Transverse colon (tissue), 4 donors: ENCODE measurements at regions not wholly inside any gene's neighbourhood (a gene's known extent, or its start where the extent isn't known, plus 50 kb on each side); places are given as distances from the start of the nearest gene placed in this dataset.

Experiments
- POLR2AphosphoS5 ChIP-seq, 3 donors: sonication (generic); formaldehyde crosslinking; IDR thresholded peaks; one replicate each; pipeline ENCODE4 v1.6.1; 2016; ENCODE audit warnings: antibody characterized with exemption in 3 of 3
- TF ChIP-seq, protein P1 (sequence below), 5 experiments: fragments of 200-600 bp in 3 of 5; fragments of 450-650 bp in 2 of 5; sonication (generic) in 3 of 5; IDR thresholded peaks; 1 replicate in 2 of 5; 2 replicates in 3 of 5; pipeline ENCODE4 v1.5.1; 2016 to 2017; ENCODE audit warnings: antibody characterized with exemption in 5 of 5, inconsistent platforms in 3 of 5, mild to moderate bottlenecking in 2 of 5, moderate library complexity in 1 of 5

DNA sequence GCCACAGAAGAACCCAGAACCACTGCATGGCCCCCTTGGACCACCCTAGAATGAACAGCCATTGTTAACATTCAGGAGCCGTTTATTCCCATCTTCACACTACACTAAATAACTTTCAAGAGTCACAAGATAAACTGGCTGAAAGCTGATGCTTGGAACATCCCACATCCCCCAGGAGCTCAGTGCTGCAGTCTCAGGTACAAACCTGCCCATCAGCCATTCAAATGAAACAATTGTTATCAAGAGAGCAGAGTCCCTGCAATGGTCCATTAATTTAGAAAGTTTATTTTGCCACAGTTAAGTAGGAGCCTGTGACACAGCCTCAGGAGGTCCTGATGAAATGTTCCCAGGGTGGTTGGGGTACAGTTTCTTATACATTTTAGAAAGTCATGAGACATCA is 123.8 kb upstream of the ZNF91 start:
- TF ChIP-seq, protein P1, sequence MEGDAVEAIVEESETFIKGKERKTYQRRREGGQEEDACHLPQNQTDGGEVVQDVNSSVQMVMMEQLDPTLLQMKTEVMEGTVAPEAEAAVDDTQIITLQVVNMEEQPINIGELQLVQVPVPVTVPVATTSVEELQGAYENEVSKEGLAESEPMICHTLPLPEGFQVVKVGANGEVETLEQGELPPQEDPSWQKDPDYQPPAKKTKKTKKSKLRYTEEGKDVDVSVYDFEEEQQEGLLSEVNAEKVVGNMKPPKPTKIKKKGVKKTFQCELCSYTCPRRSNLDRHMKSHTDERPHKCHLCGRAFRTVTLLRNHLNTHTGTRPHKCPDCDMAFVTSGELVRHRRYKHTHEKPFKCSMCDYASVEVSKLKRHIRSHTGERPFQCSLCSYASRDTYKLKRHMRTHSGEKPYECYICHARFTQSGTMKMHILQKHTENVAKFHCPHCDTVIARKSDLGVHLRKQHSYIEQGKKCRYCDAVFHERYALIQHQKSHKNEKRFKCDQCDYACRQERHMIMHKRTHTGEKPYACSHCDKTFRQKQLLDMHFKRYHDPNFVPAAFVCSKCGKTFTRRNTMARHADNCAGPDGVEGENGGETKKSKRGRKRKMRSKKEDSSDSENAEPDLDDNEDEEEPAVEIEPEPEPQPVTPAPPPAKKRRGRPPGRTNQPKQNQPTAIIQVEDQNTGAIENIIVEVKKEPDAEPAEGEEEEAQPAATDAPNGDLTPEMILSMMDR (IDR thresholded peaks at IDR 0.05) = no peak
- no peak for TF ChIP-seq POLR2AphosphoS5 (IDR thresholded peaks at IDR 0.05)
